Stimulated activated naive CD8-positive, alpha-beta T cell treated with anti-CD3 and anti-CD28 coated beads, Interleukin-15, amount 100 ng/mL, for 72 hours (primary cell): ENCODE measurements at regions not wholly inside any gene's neighbourhood (a gene's known extent, or its start where the extent isn't known, plus 50 kb on each side); places are given as distances from the start of the nearest gene placed in this dataset.

Experiments
- ATAC-seq: fragments of 150-1000 bp; cut with Tn5 transposase; 2 replicates; pipeline ENCODE4 v1.10.0; 2021; ENCODE audit warnings: mild to moderate bottlenecking, moderate library complexity
- DNase-seq, 2 donors: peaks; one replicate each; pipeline ENCODE4 v3.0.0; 2021 to 2022
- H3K27ac Mint-ChIP-seq, 2 donors: one replicate each; pipeline ENCODE4 v1.8.0; 2022; ENCODE audit warnings: mild to moderate bottlenecking in 2 of 2, mixed read lengths in 2 of 2, moderate library complexity in 2 of 2
- H3K27me3 Mint-ChIP-seq: one replicate; pipeline ENCODE4 v1.8.0; 2022; ENCODE audit warnings: mixed read lengths
- H3K4me1 Mint-ChIP-seq: one replicate; pipeline ENCODE4 v1.8.0; 2022; ENCODE audit warnings: mild to moderate bottlenecking, mixed read lengths
- H3K4me3 Mint-ChIP-seq, 2 donors: one replicate each; pipeline ENCODE4 v1.8.0; 2022; ENCODE audit warnings: mild to moderate bottlenecking in 2 of 2, mixed read lengths in 2 of 2, moderate library complexity in 1 of 2
- H3K9me3 Mint-ChIP-seq, 2 donors: one replicate each; pipeline ENCODE4 v1.8.0; 2022; ENCODE audit warnings: mixed read lengths in 2 of 2

DNA sequence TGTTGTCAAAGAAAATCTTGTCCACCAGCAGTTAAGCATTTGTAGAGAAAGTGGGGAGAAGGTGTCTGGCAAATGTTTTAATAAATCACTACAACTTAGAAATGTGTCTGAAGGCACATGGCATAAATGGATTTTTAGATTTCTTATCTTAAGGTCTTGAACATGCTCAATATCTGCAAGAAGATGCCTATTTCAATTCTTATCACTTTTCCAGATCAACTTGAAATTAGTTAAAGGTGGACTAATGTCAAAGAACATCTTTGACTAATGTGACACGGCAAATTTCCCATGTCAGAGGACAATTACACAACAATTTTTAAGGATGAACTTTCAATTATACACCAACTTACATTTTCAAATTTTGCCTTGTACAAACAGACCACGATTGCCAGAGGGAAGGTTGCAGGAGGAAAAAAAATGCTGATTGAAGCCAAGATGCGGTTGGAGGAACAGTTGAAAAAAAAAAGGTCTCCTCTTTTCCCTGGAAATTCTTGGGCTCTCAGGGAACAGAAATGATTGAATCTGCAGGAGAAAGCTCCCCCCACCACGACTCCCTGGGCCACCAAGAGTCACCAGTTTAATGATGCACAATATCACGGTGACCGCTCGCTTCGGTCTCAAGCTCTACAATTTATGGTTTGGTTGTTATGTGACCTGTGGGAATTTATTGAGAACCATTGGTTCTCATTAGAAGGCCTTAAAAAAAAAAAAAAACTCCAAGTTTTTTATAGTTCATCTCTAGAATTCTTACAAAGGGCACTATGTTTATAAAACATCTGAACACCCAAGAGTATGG is 507.6 kb upstream of the ADAMTS9 start:
- H3K27me3 Mint-ChIP-seq, result no peaks in the 10 kb centered on the region
- no peak overlapping the region for H3K4me3 Mint-ChIP-seq
- no peaks in the 10 kb centered on the region for H3K4me1 Mint-ChIP-seq
- H3K9me3 Mint-ChIP-seq, result peaks cover 8% of the 10 kb centered on the region in 2 donors
- DNase-seq (no peak), ATAC-seq (no peak)
- no peak overlapping the region for H3K27ac Mint-ChIP-seq

DNA sequence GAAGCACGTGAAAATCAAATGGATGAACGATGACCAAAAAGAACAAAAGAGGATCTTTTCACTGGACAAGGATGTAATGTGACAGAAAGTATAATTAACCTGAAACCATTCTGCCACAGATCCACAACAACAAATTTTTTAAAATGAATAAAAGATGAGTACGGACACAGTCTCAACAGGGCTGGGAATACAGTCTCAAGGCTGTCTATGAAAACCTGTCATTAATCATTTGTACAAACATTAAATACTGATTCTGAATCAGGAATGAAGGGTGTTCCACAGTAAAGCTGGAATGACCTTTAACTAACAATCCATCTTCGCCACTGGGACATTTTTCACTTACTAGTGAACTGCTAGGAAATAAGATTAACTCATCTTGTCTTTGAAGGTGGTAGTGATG is 506.9 kb upstream of the ADAMTS9 start:
- ATAC-seq (no peak), DNase-seq (no peak)
- H3K27ac Mint-ChIP-seq, result no peak overlapping the region
- H3K4me3 Mint-ChIP-seq, result no peak overlapping the region
- no peaks in the 10 kb centered on the region for H3K27me3 Mint-ChIP-seq
- no peaks in the 10 kb centered on the region for H3K4me1 Mint-ChIP-seq
- H3K9me3 Mint-ChIP-seq, result peaks cover 8 to 9% of the 10 kb centered on the region in 2 donors

DNA sequence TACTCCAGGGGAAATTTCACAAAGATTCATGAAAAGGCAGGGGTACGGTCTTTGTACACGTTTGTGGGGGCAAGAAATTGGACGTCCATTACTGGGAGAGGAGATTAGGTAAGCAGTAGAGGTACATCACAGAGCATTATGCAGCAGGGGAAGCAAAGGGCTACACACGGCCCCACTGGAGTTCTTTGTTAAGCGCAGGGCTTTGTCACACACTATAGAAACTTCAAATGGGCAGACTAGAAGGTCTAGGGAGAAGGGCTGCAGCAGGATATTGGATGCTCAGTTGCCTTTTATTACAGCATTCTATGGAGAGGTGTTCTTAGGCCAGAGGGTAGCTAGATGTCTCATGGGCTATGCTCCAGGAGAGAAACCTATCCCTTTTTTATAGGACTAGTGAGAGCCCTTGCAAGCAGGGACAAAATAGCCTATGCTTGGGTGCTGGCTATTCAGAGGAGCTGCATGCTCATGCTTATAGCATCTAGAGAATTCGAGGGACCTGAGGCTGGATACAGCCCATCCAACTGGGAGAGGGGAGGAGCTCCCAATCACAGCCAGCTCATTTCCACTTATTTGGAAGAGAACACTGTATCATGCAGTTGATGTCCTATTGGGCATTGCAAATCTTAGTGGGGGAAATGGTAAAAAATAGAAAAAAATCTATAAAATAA is 506.4 kb upstream of the ADAMTS9 start:
- no peaks in the 10 kb centered on the region for H3K27me3 Mint-ChIP-seq
- no peaks in the 10 kb centered on the region for H3K4me1 Mint-ChIP-seq
- H3K4me3 Mint-ChIP-seq, result no peak overlapping the region
- DNase-seq (no peak), ATAC-seq (no peak)
- H3K9me3 Mint-ChIP-seq, result peaks cover 8 to 9% of the 10 kb centered on the region in 2 donors
- H3K27ac Mint-ChIP-seq, result no peak overlapping the region

DNA sequence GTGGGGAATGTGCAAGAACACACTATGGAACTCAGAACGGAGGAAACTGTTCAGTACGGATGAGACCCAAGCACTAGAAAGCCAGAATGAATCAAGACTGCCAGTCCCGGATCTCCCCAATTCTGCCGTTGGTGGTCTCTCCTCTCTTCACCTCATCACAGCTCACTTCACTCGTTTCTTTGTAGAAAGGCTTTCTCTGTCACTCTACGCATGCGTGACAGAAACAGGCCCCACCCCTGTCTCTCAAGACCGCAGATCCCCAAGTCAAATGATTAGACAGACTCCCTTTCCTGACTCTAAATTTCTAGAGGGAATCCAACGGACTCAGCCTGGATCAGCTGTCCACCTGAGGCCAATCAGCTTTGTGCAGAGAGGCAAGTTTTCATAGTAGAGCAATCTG is 505.7 kb upstream of the ADAMTS9 start:
- ATAC-seq, result no peak
- Mint-ChIP-seq H3K4me1 (no peaks in the 10 kb centered on the region), H3K27me3 (no peaks in the 10 kb centered on the region), H3K9me3 (peaks cover 8 to 9% of the 10 kb centered on the region in 2 donors), H3K4me3 (no peak overlapping the region), H3K27ac (no peak overlapping the region)
- DNase-seq, result no peak

DNA sequence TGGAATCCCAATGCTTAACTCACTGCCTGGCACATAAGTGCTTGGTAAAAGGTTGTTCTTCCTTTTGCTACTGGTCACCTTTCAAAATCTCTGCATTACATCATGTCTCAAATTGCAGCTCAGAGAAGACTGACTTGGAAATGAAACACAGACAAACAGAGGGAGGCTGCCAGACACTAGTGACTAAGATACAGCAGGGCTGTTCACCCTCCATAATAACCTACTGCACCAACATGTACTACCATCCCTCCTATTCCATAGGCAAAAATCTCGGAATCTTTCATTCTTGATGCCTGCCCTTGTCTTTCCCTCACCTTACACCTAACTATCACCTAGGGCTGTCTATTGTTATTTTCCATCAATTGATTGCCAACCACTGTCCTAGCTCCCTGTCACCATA is 502.3 kb upstream of the ADAMTS9 start:
- Mint-ChIP-seq H3K4me1 (no peaks in the 10 kb centered on the region), H3K4me3 (no peak overlapping the region), H3K27ac (no peak overlapping the region), H3K9me3 (peaks cover 20 to 29% of the 10 kb centered on the region in 2 donors), H3K27me3 (no peaks in the 10 kb centered on the region)
- DNase-seq, result no peak
- ATAC-seq, result no peak

DNA sequence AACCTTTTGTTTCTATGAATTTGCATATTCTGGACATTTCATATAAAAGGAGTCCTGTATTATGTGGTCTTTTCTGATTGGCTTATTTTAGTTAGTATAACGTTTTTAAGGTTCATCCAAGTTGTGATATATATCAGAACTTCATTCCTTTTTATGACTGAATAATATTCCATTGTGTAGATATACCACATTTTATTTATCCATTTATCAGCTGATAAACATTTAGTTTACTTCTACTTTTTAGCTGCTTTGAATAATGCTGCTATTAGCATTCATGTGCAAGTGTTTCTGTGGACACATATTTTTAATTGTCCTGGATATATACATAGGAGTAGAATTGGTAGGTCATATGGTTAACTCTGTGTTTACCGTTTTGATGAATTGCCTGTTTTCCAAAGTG is 498.5 kb upstream of the ADAMTS9 start:
- Mint-ChIP-seq H3K9me3 (peaks cover 12 to 35% of the 10 kb centered on the region in 2 donors), H3K4me1 (no peaks in the 10 kb centered on the region), H3K4me3 (no peak overlapping the region), H3K27me3 (no peaks in the 10 kb centered on the region), H3K27ac (no peak overlapping the region)
- DNase-seq (no peak), ATAC-seq (no peak)

DNA sequence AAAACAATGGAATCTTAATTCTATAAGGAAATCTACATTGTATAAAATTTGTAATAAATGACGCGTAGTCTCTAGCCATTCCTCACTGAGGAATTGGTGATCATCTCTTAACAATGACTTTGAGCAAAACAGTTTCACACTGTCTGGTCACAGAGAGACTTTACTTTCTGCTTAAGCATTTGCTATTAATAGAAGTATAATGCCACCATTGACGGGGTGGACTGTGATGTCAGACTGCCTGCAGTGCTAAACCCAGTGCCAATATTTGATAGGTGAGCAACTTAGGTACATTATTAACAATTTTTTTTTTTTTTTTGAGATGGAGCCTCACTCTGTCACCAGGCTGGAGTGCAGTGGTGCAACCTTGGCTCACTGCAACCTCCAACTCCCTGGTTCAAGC is 494.9 kb upstream of the ADAMTS9 start:
- Mint-ChIP-seq H3K4me1 (no peaks in the 10 kb centered on the region), H3K27me3 (no peaks in the 10 kb centered on the region), H3K27ac (no peak overlapping the region), H3K9me3 (peaks cover 12 to 20% of the 10 kb centered on the region in 2 donors), H3K4me3 (no peak overlapping the region)
- ATAC-seq (no peak), DNase-seq (no peak)

DNA sequence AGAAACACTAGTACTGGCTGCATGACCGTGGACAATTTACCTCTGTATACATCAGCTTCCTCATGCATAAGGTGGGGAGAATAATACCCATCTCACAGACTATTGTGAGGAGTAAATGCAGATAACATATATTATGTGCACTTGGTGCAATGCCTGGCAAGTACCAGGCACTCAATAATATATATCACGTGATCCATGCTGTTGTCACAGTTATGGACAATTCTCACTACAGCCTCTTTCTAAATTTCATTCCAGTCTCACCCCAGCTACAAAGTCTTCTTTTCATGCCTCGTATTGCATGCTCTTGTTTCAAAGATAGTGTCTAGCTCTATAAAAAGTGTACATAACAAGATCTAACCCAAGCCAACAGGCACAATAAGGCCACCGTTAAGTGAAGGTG is 494.3 kb upstream of the ADAMTS9 start:
- Mint-ChIP-seq H3K27me3 (no peaks in the 10 kb centered on the region), H3K27ac (no peak overlapping the region), H3K9me3 (peaks cover 11 to 18% of the 10 kb centered on the region in 2 donors), H3K4me1 (no peaks in the 10 kb centered on the region), H3K4me3 (no peak overlapping the region)
- ATAC-seq (no peak), DNase-seq (no peak)

DNA sequence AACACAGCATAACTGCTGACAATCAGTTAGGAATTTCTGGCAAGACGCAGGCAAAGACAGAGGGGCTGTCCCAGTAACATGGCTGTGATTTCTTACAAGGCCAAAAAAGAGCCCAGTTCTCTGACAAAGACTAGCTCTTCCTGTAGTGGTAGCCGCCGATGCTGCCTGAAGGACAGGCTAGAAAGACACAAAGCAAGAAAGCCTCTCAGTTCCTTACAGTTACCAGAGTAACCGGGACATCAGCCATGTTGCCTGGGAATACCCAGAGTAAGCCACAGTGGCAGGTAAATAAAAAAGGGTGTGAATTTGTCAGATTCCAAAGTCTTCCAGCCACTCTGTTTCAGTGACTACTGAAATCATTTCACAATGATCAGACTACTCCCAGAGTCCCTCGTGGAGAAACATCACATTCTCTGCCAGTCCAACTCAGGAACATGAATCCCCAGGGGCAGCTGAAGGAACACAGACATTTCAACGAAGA is 493.6 kb upstream of the ADAMTS9 start:
- Mint-ChIP-seq H3K4me3 (no peak overlapping the region), H3K4me1 (no peaks in the 10 kb centered on the region), H3K9me3 (peaks cover 11 to 12% of the 10 kb centered on the region in 2 donors), H3K27ac (no peak overlapping the region), H3K27me3 (no peaks in the 10 kb centered on the region)
- ATAC-seq, result no peak
- no peak for DNase-seq

DNA sequence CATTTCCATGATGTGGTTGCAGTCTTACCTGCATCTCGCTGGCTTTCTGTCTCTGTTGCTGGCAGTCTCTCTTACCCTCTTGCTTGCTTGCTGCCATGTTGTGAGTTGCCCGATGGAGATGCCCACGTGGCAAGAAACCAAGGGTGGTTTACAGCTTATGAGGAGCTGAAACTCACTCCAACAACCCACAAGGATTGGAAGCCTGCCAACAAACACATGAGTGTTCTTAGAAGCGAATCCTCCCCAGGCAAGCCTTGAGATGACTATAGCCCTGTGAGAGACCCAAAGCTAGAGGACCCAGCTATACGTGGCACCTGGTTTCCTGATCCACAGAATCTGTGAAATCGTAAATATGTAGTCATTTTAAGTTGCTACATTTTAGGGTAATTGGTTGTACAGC is 490.9 kb upstream of the ADAMTS9 start:
- H3K4me1 Mint-ChIP-seq, result no peaks in the 10 kb centered on the region
- H3K9me3 Mint-ChIP-seq, result peaks cover 0 to 5% of the 10 kb centered on the region in 2 donors
- no peak overlapping the region for H3K27ac Mint-ChIP-seq
- DNase-seq (no peak), ATAC-seq (no peak)
- H3K27me3 Mint-ChIP-seq, result no peaks in the 10 kb centered on the region
- no peak overlapping the region for H3K4me3 Mint-ChIP-seq

DNA sequence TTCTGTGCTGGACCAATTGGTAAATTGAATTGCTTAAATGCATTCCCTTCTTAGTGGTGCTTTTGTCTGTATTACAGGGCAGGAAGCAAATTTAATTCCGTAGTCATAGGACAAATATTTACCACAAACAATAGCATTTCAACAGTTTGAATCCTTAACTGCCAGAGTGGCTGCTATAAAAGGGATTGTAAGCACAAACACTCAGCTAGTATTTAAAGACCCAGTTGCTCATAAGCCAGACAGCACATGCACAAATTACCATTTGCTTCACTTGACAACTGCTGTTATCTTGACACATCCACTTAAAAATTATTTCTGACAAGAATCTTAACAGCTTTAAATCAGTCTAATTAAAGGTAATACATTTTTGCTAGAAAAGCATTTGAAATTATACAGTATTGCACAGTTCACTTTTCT is 490.2 kb upstream of the ADAMTS9 start:
- ATAC-seq (no peak), DNase-seq (no peak)
- H3K4me3 Mint-ChIP-seq, result no peak overlapping the region
- H3K9me3 Mint-ChIP-seq, result peaks cover 0 to 5% of the 10 kb centered on the region in 2 donors
- no peak overlapping the region for H3K27ac Mint-ChIP-seq
- no peaks in the 10 kb centered on the region for H3K27me3 Mint-ChIP-seq
- H3K4me1 Mint-ChIP-seq, result no peaks in the 10 kb centered on the region

DNA sequence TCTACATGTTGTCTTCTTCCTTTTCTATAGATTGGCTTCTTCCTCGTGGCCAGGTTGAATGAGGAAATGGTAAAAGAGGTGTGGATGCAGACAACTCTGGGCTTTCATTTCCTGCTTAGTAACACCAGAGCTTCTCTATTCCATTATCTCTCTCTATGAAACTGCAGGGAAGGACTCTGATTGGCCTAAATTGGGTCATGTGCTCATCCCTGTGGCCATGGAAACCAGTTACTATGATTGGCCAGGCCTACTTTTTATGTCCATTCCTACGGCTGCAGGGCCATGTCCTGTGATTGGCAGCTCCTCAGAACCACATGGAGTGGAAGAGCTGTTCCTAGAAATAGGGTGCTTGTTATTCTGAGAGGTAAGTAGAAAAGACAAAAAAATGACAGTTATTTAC is 486.9 kb upstream of the ADAMTS9 start:
- H3K9me3 Mint-ChIP-seq, result peaks cover 0 to 5% of the 10 kb centered on the region in 2 donors
- ATAC-seq (no peak), DNase-seq (no peak)
- no peak overlapping the region for H3K4me3 Mint-ChIP-seq
- H3K27ac Mint-ChIP-seq, result no peak overlapping the region
- no peaks in the 10 kb centered on the region for H3K27me3 Mint-ChIP-seq
- H3K4me1 Mint-ChIP-seq, result no peaks in the 10 kb centered on the region

DNA sequence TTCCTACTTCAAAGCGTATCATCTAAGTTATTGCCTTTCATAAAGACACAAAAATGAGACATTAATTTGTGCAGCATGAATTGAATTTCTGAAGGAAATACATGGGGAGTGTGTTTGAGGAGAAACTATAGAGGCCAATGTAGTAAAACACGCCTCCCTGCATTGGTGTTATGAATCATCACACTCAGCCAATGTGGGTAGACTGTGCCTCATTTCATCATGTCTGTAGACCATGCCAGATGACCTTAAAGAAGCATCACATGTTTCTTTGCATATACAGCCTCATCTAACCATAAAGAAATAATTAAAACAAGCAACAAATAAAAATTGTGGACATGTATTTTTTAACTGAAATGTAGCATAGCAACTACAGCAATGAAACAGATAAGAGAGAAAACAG is 486.0 kb upstream of the ADAMTS9 start:
- no peaks in the 10 kb centered on the region for H3K9me3 Mint-ChIP-seq
- H3K4me3 Mint-ChIP-seq, result no peak overlapping the region
- H3K27me3 Mint-ChIP-seq, result no peaks in the 10 kb centered on the region
- H3K27ac Mint-ChIP-seq, result no peak overlapping the region
- H3K4me1 Mint-ChIP-seq, result no peaks in the 10 kb centered on the region
- ATAC-seq (no peak), DNase-seq (no peak)

DNA sequence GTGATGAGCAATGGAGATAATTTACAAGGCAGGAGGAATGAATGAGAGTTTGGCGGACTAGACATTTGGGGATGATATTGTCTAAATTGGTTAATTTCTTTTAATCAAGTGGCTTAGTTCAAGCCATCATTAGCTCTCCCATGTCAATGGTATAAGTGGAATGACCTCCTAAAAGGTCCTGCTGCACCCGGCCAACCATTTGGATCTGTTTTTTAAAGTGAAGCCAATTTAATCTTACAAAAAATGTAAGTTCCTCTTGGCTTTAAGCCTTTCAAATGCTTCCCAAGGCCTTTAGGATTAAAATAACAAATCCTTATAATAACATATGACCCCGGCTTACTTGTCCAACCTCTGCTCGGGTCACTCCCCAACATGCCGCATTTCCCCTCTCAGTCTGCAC is 484.4 kb upstream of the ADAMTS9 start:
- DNase-seq, result no peak
- ATAC-seq, result no peak
- H3K4me3 Mint-ChIP-seq, result no peak overlapping the region
- no peaks in the 10 kb centered on the region for H3K27me3 Mint-ChIP-seq
- no peaks in the 10 kb centered on the region for H3K9me3 Mint-ChIP-seq
- no peak overlapping the region for H3K27ac Mint-ChIP-seq
- no peaks in the 10 kb centered on the region for H3K4me1 Mint-ChIP-seq

DNA sequence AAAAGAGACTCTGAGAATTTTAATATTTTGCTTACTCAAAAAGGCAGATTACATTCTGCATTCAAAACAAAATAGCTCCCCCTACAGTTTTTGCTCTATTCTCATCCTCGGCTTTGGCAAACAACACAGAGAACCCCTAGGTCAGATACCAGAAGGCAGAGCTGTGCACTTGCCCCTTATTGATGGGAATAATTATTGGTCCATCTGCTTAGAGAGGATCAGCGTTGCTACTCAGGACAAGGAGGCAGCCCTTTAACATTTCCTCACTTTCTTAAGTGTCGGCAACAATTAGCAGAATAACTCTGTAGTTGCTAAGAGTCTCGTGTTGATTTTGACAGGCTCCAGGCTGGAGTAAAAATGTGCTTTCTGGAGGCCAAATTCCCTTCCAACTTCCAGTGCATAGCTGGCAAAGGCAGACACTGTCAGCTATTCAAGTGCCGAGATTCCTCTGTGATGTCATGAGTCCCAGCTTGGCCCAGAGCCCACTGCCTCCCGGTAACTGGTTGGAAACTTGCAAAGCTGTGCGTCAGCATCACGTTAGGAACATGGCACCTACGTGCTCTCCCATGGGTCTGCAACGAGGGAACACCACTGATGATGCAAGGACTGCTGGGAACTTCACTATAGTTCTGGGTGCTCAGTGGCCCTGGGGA is 482.7 kb upstream of the ADAMTS9 start:
- H3K27me3 Mint-ChIP-seq, result no peaks in the 10 kb centered on the region
- no peak overlapping the region for H3K27ac Mint-ChIP-seq
- peaks cover 0 to 5% of the 10 kb centered on the region in 2 donors for H3K9me3 Mint-ChIP-seq
- no peak for DNase-seq
- no peaks in the 10 kb centered on the region for H3K4me1 Mint-ChIP-seq
- no peak for ATAC-seq
- no peak overlapping the region for H3K4me3 Mint-ChIP-seq

DNA sequence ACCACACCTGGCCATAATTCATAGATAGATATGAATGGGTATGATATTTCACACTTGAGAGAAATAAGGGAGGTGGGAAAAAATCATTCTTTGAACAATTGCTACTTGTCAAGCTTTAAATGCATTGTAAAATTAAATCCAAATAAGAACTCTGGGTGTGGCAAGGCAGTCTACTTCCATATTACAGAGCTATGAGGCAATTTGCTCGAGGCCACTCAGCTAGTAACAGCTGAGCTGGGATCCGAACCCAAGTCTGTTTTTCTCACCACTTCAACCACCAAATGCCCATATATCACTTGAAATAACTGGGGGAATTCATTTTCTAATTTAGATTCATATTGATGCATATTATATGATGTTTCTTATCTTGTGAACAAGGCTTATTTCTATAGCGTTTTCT is 482.2 kb upstream of the ADAMTS9 start:
- peaks cover 0 to 5% of the 10 kb centered on the region in 2 donors for H3K9me3 Mint-ChIP-seq
- no peak for DNase-seq
- ATAC-seq, result no peak
- H3K4me1 Mint-ChIP-seq, result no peaks in the 10 kb centered on the region
- H3K27me3 Mint-ChIP-seq, result no peaks in the 10 kb centered on the region
- H3K4me3 Mint-ChIP-seq, result no peak overlapping the region
- no peak overlapping the region for H3K27ac Mint-ChIP-seq
